AG09319 (cell line): ENCODE measurements at regions not wholly inside any gene's neighbourhood (a gene's known extent, or its start where the extent isn't known, plus 50 kb on each side); places are given as distances from the start of the nearest gene placed in this dataset.

Source experiments
- DNase-seq: peaks from one replicate; pipeline ENCODE4 v3.0.0-alpha.2; 2010; ENCODE audit warnings: low read depth; ENCODE audit errors: extremely low read depth
- TF ChIP-seq, protein P1 (sequence below): IDR thresholded peaks from 2 replicates; pipeline ENCODE4 v1.5.1; 2011; ENCODE audit warnings: low read depth, mild to moderate bottlenecking, inconsistent platforms, low read length, moderate library complexity

DNA sequence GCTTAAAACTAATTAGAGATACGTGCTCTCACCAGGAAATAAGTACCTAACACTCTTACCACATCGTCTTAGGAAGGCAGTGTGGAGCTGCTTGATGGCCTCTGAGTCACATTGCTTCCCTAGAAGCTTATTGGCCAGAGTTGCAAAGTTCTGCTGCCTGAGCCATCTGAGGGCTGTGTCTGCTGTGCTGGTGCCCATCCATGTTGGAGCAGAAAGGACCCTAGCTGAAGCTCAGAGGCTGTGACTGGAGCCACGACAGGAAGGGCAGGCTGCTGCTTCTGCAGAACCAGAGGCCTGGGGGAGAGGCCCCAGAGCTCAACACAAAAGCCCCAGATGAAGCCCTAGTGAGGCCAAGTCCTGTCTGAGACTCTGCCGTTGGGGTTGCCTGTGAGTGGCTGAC, 64.8 kb upstream of the IGFBP3 start:
- no peak for DNase-seq
- TF ChIP-seq, protein P1, sequence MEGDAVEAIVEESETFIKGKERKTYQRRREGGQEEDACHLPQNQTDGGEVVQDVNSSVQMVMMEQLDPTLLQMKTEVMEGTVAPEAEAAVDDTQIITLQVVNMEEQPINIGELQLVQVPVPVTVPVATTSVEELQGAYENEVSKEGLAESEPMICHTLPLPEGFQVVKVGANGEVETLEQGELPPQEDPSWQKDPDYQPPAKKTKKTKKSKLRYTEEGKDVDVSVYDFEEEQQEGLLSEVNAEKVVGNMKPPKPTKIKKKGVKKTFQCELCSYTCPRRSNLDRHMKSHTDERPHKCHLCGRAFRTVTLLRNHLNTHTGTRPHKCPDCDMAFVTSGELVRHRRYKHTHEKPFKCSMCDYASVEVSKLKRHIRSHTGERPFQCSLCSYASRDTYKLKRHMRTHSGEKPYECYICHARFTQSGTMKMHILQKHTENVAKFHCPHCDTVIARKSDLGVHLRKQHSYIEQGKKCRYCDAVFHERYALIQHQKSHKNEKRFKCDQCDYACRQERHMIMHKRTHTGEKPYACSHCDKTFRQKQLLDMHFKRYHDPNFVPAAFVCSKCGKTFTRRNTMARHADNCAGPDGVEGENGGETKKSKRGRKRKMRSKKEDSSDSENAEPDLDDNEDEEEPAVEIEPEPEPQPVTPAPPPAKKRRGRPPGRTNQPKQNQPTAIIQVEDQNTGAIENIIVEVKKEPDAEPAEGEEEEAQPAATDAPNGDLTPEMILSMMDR = no peak

DNA sequence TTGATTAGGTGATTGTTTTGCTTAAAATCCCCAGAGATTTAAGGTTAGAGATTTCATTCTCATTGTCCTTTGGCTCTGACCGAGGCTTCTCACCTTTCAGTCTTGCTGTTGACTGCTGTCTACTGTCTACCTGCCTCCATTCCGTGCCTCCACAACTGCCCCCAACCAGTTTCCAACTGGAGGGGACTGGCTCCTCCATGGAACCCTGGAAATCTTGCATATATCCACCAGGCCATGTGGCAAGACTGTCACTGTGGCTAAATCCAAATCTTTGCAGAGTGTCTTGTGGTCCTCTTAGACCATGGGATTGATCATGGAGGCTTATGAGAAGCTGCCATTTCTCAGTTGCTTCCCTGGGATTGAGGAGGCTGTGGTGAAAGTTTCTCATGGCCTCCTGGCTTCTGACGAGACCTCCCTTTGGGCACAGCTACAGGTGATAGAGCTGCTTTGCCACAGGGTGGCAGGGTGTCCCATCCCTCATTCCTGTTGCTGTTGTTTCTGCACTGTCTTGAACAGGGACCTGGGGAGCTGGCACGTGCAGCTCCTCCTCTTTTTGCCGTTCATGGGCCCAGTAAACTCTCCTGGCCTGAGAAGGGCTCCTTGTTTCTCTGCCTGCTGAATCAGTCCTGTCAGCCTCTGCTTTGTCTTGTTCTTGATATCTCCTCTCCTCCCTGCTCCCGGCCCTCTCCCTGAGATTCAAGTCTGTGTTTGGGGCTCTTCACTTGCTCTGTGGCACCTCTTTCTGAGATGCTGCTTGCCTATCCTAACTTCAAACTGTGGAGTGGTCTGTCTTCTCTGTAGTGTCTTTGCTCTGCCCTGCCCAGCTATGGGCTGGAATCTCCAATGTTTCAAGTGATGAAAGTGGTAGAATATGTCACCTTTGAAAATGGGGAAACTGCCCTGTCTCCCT, 63.6 kb upstream of the IGFBP3 start:
- TF ChIP-seq, protein P1 = no peak
- DNase-seq = no peak

DNA sequence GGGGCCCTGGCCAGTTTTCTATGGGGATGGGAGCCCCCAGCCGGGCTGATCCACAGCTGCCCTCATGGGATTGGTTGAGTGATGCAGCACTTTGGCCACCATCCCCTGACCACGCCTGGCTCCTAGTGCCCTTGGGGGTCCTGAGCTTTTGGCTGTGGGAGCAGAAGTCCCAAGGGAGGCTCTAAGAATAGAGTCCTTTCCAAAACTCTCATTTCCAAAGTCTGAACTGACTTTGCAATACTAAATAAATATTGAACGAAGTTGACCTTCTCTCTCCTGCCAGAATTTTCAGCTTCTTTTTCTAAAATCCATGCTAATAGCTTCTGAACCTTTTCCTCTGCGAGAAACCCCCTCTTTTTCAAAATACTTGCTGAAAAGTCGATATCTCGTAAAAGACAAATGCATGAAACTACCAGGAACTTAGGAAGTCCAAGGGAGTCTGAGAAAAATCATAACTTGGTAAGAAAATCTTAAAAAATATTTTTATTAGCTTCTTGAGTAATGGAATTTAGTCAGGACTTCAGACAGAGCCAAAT, 62.7 kb upstream of the IGFBP3 start:
- DNase-seq = no peak
- TF ChIP-seq, protein P1 = no peak

DNA sequence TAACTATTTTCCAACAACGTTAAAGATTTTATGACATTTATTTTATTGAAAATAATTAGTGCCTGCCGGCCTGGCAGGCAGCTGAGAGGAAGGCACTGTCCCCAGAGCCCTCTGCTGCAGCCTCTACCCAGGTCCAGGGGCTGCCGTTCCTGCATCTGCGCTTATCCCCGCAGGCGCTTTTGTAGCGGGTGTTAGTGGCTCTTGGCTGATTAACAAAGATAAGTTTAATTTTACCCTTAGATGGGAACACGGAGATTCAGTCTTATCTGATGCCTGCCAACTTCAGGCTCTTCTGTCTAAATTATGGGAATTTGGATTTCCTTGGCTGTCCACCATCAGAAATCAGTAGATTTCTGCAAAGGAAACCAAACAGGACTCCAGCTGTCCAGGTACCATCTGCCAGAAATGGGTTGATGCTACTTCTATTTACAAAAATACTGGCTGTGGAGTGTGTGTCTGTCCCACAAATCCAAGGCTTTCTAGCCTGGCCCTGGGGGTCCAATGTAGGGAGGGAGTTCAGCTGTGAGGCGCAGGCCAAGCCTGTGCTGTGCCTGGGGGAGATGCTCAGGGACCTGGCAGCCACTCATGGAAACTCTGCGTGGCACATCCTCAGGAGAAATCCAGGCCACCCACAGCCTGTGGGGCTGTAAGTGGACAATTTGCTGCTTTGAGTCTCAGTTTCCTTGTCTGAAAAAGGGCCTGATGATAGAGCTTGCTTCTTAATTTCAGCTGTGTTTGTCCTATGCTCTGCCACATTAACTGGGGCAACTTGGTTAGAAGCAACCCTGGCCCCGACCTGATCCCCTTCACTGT, 62.0 kb upstream of the IGFBP3 start:
- no peak for DNase-seq
- TF ChIP-seq, protein P1 = no peak

DNA sequence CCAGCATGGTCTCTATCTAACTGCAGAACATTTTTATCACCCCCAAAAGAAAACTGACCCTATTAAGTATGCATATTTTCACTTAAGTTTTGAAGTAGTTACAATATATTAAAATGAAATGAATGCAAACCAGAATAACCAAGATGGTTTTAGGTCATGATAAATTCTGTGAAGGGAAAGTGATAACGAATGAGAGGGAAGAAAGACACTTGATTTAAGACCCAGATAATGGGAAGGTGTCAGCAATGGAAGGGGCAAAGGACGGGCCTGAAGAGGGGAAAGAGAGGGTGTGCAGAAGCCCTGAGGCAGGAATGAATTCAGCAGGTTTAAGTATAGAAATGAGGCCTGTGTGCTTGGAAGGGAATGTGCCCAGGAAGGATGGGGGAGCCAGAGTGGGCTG, 61.1 kb upstream of the IGFBP3 start:
- DNase-seq = no peak
- TF ChIP-seq, protein P1 = no peak

DNA sequence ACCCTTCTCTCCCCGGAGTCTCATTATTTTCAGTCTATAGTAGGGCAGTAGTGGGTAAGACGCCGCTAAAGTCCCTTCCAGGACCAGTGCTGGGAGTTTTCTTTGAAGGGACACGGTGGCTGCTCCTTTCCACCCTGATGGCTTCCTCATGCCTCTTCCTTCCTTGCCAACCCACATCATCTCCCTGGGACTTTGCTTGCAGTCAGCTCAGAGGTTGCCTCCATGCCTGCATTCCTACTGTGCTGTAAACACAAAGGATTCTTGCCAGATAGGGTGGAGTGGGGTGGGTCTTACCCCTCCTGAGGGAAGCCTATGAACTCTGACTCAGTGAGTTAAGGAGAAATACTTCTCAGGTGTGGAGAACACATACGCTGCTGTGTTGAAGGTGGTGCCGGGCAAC, 59.9 kb upstream of the IGFBP3 start:
- TF ChIP-seq, protein P1 = no peak
- DNase-seq = no peak
